ENCODE measurements at regions not wholly inside any gene's neighbourhood (a gene's known extent, or its start where the extent isn't known, plus 50 kb on each side); places are given as distances from the start of the nearest gene placed in this dataset.

GRCh38 chr16:7183768-7184167 is 148.9 kb upstream of the RBFOX1 start:
- no peak for DNase-seq

DNA sequence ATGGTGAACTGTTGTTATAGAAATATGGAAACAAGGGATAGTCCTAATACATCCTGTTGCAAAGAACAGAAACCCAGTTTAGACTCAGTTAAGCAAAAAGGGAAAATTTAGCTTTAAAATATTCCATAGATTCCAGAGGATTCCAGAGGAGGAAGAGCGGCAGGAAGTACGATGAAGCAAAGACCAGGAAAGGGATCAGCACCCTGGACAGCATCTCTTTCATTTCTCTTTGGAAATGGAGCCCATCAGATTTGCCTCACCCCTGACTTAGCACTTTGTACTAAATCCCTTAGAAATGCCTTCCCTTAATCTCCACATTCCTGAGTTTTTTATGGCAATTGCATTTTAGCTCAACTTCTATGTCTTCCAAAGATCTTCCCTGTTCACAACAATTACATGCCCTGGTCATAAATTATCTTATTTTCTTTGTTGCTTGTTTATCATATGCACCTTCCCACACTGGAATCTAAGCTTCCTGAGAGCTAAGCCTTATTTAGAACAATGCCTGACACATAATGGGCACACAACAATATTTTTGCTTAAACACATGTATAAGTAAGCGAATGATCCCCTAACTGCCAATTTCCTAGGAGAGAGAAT is 150.0 kb upstream of the RBFOX1 start:
- DNase-seq, result no peak

GRCh38 chr16:7177875-7178274 is 154.8 kb upstream of the RBFOX1 start:
- no peak for DNase-seq

- no peak for DNase-seq
Observed at GRCh38 chr16:7171151-7171550, 161.5 kb upstream of the RBFOX1 start.

- DNase-seq, result no peak
Observed at GRCh38 chr16:7167626-7168025, 165.0 kb upstream of the RBFOX1 start.

- no peak for DNase-seq
Observed at GRCh38 chr16:7161891-7162290, 170.8 kb upstream of the RBFOX1 start.

DNA sequence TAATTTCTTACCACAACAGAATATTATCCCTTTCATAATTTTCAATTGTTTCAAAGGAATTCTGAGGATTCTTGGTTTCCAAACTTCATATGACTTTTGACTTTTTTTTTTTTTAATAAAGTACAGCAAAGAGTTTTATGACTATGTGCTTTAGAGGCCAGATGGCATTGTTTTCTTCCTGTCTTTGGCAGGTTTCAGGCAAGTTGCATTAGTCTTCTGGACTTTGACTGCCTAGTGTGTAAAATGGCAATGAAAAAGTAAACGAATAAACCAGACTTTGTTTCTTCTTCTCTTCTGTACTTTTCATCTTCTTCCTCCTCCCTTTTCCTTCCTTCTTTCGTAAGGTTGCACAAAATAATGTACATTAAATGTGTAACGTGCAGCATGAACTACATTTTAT is 172.6 kb upstream of the RBFOX1 start:
- no peak for DNase-seq

DNA sequence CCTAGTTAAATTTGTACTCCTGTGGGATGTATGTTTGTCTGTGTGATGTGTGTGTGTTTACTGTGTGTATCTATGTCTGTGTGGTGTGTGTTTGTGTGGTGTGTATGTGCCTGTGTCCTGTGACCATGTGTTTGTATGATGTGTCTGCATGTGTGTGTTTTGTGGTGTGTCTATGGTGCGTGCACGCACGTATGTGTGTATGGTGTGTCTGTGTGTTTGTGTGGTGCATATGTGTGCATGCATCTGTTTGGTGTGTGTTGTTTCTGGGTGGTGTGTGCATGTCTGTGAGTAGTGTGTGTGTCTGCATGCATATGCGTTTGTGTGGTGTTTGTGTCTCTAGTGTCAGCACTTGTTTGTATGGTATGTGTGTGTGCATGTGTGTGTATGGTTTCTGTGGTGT is 174.2 kb upstream of the RBFOX1 start:
- DNase-seq, result no peak

DNA sequence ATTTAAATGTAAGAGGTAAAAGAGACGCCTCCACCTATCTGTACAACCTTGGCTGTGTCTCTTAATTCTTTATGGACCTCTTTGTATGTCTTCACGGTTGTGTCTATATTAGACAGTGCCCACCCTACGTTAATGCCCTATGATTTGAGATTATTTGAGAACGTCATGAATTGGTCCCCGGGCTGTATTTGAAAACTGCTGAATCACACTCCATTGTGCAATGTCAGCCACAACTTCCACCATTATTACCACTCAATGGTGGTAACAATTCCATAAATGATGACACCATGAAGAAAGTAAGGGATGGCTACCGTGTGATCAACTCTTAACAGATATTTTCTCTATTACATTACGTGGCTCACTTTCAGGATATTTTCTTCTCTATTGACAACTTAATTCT is 182.4 kb upstream of the RBFOX1 start:
- DNase-seq, result no peak

GRCh38 chr16:7148606-7149005 is 184.0 kb upstream of the RBFOX1 start:
- DNase-seq, result no peak

- no peak for DNase-seq
Observed at GRCh38 chr16:7140899-7141298, 191.7 kb upstream of the RBFOX1 start.

DNA sequence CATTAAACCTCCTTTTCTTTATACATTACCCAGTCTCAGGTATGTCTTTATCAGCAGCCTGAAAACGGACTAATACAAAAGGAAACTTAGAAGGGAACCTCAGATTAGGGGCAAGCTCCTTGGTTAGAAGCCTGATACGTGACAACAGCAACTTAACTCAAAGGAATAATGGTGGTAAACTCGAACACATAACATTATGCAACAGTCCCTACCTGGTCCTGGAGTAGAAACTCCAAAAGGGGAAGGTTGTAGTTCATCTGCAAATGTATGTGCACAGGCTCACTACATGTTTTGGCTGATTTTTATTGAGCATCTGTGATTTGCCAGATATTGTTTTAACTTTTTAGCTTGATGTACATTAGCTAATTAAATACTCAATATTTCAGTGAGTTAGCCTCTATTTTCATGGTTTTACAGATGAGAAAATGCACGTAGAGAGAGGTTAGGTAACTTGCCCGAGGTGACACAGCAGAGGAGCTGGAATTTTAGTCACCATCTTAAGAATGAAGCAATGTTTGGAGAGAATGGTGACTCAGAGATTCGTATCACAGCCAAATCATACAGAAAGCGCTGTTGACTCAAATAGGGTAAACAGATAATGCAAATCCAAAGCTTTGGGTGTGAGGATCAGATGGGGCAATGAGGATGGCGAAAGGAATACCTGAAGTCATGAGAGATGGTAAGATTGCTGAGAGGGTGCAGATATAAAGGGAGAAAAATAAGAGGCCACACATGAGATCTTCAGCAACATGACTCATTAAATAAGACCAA is 194.9 kb upstream of the RBFOX1 start:
- no peak for DNase-seq

DNA sequence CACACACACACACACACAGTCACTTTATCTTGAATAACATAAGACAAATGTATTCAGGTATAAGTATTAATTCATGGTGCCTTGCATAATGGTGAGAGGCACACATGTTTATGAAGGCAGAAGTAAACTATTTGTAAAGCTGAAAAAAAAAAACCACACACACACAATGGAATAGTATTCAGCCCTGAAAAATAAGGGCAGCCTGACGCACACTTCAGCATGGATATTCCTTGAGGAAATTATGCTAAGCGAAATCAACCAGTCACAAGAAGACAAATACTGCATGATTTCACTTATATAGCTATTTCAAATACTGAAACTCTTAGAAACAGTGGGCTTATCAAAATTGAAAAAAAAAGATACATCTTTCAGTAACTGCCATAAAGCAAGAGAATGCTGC is 200.2 kb upstream of the RBFOX1 start:
- no peak for DNase-seq

GRCh38 chr16:7124701-7125100 is 207.9 kb upstream of the RBFOX1 start:
- DNase-seq, result no peak

DNA sequence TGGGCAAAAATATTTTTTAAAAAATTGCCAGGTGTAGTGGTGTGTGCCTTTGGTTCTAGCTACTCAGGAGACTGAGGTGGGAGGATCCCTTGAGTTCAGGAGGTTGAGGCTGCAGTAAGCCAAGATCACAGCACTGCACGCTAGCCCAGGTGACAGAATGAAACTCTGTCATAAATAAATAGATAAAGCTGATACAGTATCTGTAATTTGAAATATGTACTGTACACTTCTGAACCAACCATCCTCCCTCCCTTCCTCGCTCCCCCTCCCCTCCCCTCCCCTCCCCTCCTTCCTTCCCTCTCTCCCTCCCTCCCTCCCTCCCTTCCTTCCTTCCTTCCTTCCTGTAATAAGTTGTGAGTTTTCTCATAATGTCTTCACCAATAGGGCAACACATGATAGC is 208.4 kb upstream of the RBFOX1 start:
- no peak for DNase-seq

DNA sequence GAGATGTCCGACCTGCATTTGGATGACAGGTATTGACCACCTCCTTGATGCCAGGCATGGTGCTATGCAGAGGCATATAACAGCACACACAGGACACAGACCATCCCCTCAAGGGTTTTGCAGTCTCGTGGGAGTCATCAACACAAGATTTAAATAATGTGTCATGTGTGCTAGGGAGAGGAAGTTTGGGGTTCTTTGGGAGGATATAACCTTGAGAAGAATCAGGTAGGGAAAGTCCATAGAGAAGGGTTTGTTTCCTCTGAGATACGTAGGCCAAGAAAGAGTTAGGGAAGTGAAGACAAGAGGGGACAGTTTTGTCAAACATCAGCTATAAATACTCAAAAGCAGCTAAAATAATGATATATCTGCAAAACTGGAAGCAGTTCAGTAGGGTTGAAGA is 215.9 kb upstream of the RBFOX1 start:
- DNase-seq, result no peak

DNA sequence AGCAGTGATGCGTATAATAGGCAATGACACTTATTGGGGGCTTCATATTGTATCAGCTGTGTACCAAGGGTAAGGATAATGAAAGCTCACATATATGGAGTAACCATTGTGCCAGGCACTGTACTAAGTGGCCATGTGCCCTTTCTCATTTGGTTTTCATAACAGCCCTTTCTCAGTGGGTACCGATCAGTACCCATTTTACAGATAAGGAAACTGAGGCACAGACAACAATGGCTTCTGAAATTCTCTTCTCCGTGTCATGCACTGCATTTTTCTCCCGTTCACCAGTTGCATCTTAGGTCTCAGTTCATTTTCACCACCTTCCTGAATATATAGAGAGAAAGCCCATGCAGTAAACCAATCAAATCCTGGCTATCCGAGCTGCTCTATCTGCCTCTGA is 216.7 kb upstream of the RBFOX1 start:
- DNase-seq, result no peak

DNA sequence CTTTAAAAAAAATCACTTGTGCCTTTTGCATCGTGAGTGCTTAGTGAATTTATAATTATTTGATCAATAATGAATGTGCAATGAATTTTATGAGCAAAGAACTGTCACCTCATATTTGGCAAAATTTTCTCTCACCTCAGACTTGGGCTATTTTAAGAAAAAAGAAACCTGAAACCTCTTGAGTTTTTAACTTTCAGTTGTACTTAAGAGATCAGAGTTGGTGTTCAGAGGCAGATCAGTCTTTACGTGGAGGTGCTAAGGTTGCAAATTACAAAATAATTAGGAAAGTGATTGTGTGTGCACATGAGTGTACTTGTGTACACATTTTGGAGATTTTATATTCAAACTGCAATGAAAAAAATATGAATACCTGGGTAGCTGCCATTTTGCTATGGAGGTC is 218.7 kb upstream of the RBFOX1 start:
- DNase-seq, result no peak

GRCh38 chr16:7113395-7113794 is 219.2 kb upstream of the RBFOX1 start:
- no peak for DNase-seq

DNA sequence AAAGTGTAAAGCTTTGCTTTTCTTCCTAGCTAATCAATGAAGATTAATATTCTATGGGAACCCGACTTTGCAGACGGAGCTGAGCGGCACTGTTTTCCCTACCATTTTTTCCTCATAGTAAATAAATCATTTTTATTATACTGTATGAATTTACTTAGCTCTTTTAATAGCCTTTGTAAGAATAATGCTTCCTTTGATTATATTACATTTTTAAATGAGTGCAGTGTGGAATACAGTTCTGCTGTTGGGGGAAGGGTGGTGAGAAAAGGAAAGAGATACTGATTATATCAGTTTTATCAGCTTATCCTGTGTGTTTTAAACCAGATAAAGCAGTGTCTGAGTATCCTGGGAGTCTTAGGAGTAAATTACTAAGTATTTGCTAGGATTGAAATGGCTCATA is 221.4 kb upstream of the RBFOX1 start:
- DNase-seq, result no peak

GRCh38 chr16:7107436-7107835 is 225.2 kb upstream of the RBFOX1 start:
- no peak for DNase-seq

DNA sequence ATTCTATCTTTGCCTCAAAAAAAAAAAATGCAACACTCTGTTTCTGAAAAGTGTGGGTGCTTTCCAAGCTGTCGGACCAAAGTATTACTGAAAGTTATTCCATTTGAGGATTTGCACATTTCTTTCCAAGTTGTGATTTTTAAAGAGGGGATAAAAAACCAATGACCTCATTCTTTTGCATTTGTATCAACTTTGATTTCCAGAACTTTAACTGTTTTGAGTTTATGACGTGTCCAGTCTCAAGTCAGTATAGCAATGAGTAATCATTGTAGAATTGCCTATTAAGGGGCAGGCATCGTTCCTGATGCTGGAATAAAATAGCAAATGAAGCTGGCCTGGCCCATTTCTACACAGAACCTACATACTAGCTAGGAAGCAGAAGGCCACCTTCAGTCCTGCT is 229.6 kb upstream of the RBFOX1 start:
- no peak for DNase-seq

- no peak for DNase-seq
Observed at GRCh38 chr16:7101054-7101453, 231.6 kb upstream of the RBFOX1 start.

DNA sequence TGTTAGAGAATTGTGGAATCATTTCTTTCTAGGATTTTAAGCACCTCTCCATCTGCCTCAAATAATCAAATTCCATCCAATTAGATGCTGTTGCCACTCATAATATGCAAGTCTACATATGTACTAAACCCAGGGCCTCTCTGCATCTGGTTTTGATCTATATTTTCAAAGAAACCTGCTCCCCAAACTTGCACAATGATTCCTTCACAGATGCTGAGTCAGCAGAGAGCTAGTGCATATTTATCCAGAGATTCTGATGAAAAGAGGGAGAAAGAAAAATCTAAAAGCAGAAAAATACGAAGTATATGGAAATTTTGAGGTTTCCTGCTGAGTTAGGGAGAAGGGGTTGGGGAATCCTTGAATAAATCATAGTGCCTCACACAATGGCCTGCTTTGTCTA is 235.1 kb upstream of the RBFOX1 start:
- no peak for DNase-seq

DNA sequence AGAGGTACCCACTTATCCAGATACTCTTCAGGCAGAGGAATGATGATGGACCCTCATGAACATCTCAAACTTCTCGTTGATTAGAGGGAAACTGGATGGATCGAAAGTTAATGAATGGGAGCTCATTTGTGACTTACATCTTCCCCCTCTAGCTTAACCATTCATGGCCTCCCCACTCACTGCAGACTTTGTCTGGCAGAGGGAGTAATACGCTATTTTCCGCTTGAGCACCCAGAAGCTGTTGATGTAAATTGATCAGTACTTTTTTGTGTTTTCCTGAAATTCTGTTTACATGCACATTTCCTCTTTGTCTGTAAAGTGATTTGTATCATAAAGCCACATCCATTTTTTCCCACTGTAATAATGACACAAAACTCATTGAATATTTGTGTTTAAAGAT is 239.1 kb upstream of the RBFOX1 start:
- no peak for DNase-seq
